Tibial artery (tissue), 4 donors: ENCODE measurements at regions not wholly inside any gene's neighbourhood (a gene's known extent, or its start where the extent isn't known, plus 50 kb on each side); places are given as distances from the start of the nearest gene placed in this dataset.

Experiments
- DNase-seq, 2 donors: peaks; one replicate each; pipeline ENCODE4 v3.0.0-alpha.2; 2019
- H3K27ac ChIP-seq, 2 donors: fragments of 200-600 bp; sonication (generic) in 1 of 2; 1 replicate in 1 of 2; 2 replicates in 1 of 2; pipeline ENCODE4 v1.5.1; 2018 to 2019; ENCODE audit warnings: mild to moderate bottlenecking in 1 of 2
- H3K27me3 ChIP-seq, 2 donors: fragments of 200-600 bp; sonication (generic) in 1 of 2; one replicate each; pipeline versions ENCODE4 v1.5.1 to v1.6.0; 2016 to 2019
- H3K36me3 ChIP-seq, 3 donors: fragments of 200-600 bp; sonication (generic) in 2 of 3; one replicate each; pipeline ENCODE4 v1.5.1; 2016 to 2019; ENCODE audit warnings: mild to moderate bottlenecking in 2 of 3
- H3K4me1 ChIP-seq, 4 donors: fragments of 200-600 bp; sonication (generic) in 2 of 4; 1 replicate in 3 of 4; 2 replicates in 1 of 4; pipeline ENCODE4 v1.5.1; 2016 to 2019
- H3K4me3 ChIP-seq, 2 donors: fragments of 200-600 bp; sonication (generic) in 1 of 2; 1 replicate in 1 of 2; 2 replicates in 1 of 2; pipeline ENCODE4 v1.5.1; 2018 to 2019; ENCODE audit warnings: mild to moderate bottlenecking in 2 of 2
- H3K9me3 ChIP-seq, 3 donors: fragments of 200-600 bp; sonication (generic) in 1 of 3; one replicate each; pipeline ENCODE4 v1.5.1; 2016 to 2019
- intact Hi-C: fragments of 100-400 bp; cut with DNase I; formaldehyde crosslinking; loops from one replicate; pipeline ENCODE4 v1.15.0; 2023; ENCODE audit warnings: low total_unique reads
- TF ChIP-seq, protein P1 (sequence below), 2 experiments: fragments of 200-600 bp in 1 of 2; fragments of 450-650 bp in 1 of 2; IDR thresholded peaks; one replicate each; pipeline ENCODE4 v1.5.1; 2017 to 2019; ENCODE audit warnings: antibody characterized with exemption in 2 of 2, mild to moderate bottlenecking in 1 of 2, moderate library complexity in 1 of 2

DNA sequence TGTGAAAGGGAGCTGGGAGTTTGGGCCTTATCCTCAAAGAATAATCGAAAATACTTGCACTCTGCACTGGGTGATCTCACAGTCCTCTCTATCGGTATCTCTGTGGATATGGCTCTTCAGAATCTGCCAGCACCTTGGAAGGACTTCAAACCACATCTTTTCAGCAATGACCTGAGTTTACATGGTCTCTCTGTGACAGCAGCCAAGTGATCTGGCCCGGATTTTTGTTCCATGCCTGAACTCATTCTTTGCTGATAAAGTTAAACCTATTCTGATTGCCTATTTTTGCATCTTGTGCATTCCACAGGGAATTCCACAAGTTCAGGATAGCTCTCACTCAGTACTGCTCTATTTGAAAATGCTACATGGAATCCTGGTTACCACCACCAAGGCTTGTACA, 98.9 kb downstream of the HDGFL1 start:
- peaks cover 0 to 32% (median 14%) of the 10 kb centered on the region in 4 donors for H3K4me1 ChIP-seq
- no peaks in the 10 kb centered on the region for H3K36me3 ChIP-seq
- H3K27ac ChIP-seq: no peak overlapping the region
- DNase-seq: no peak
- H3K27me3 ChIP-seq: no peaks in the 10 kb centered on the region
- no peak overlapping the region for H3K4me3 ChIP-seq
- H3K9me3 ChIP-seq: no peaks in the 10 kb centered on the region
- TF ChIP-seq, protein P1, sequence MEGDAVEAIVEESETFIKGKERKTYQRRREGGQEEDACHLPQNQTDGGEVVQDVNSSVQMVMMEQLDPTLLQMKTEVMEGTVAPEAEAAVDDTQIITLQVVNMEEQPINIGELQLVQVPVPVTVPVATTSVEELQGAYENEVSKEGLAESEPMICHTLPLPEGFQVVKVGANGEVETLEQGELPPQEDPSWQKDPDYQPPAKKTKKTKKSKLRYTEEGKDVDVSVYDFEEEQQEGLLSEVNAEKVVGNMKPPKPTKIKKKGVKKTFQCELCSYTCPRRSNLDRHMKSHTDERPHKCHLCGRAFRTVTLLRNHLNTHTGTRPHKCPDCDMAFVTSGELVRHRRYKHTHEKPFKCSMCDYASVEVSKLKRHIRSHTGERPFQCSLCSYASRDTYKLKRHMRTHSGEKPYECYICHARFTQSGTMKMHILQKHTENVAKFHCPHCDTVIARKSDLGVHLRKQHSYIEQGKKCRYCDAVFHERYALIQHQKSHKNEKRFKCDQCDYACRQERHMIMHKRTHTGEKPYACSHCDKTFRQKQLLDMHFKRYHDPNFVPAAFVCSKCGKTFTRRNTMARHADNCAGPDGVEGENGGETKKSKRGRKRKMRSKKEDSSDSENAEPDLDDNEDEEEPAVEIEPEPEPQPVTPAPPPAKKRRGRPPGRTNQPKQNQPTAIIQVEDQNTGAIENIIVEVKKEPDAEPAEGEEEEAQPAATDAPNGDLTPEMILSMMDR (IDR thresholded peaks at IDR 0.05): no peak
- intact Hi-C loops: no loop called here

DNA sequence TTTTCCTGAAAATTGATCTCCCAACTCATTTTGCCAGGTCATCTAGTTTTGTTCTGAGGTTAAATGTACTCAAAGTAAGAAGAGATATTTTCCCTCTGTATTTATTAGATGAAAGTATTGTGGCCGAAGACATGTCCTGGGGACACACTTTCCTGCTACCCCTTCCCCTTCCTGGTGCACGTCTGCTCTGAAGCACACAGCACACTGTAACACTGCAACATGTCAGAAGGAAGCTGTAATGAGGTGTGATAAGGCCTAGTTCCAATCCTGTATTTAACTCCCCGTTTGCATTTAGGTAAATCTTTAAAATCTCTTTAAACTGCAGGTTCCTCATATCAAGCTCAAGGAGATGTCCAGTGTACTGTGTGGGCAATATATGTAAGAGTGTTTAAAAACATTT, 99.4 kb downstream of the HDGFL1 start:
- intact Hi-C loops: no loop called here
- Histone ChIP-seq H3K27me3 (no peaks in the 10 kb centered on the region), H3K4me1 (peaks cover 0 to 32% (median 14%) of the 10 kb centered on the region in 4 donors), H3K9me3 (no peaks in the 10 kb centered on the region), H3K4me3 (no peak overlapping the region), H3K36me3 (no peaks in the 10 kb centered on the region), H3K27ac (no peak overlapping the region)
- TF ChIP-seq, protein P1 (IDR thresholded peaks at IDR 0.05): no peak
- DNase-seq: no peak

DNA sequence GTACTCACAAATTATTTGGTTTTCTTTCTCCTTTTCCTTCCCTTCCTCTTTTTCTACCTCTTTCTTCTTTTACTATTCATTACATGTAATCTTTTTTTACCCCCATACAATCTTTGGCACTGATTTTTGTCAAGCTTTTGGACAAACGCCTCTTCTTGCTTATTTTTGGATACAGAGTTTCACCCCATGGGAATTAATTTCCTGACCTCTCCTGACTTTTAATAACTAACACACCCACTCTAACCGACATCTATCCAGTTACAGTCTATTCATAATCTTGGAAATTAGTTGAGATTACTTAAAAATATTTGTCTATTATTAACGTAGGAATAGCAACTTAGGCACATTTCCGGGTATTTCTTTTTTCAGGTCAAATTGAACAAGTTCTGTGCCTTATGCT, 101.2 kb downstream of the HDGFL1 start:
- no peak for DNase-seq
- Histone ChIP-seq H3K27me3 (no peaks in the 10 kb centered on the region), H3K27ac (no peak overlapping the region), H3K4me3 (no peak overlapping the region), H3K36me3 (no peaks in the 10 kb centered on the region), H3K4me1 (peaks cover 0 to 32% (median 14%) of the 10 kb centered on the region in 4 donors), H3K9me3 (no peaks in the 10 kb centered on the region)
- intact Hi-C loops: no loop called here
- TF ChIP-seq, protein P1 (IDR thresholded peaks at IDR 0.05): no peak

DNA sequence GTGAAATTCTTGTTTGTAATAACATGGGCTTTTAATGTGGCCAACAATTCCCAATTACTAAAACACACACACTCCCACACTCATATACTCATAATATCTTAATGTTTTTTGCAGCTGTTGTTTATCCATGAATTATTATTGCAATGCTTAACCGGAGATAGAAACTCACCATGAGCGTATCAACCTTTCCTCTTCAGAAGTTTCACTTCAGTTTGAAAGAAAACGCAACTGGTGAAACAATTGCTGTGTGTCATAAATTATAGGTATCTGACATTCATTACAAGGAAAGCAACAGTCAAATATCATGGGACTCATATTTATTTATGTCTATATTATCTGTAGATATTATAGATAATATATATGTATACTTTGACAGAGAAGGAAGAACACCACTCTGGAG, 104.1 kb downstream of the HDGFL1 start:
- peaks cover 0 to 17% (median 7%) of the 10 kb centered on the region in 4 donors for H3K4me1 ChIP-seq
- H3K9me3 ChIP-seq: no peaks in the 10 kb centered on the region
- H3K36me3 ChIP-seq: no peaks in the 10 kb centered on the region
- intact Hi-C loops: no loop called here
- DNase-seq: no peak
- H3K4me3 ChIP-seq: no peak overlapping the region
- no peak overlapping the region for H3K27ac ChIP-seq
- H3K27me3 ChIP-seq: no peaks in the 10 kb centered on the region
- TF ChIP-seq, protein P1 (IDR thresholded peaks at IDR 0.05): no peak

GRCh38 chr6:22680950-22681349, 111.6 kb downstream of the HDGFL1 start:
- Histone ChIP-seq H3K4me1 (no peaks in the 10 kb centered on the region), H3K27ac (no peak overlapping the region), H3K27me3 (no peaks in the 10 kb centered on the region), H3K36me3 (no peaks in the 10 kb centered on the region), H3K9me3 (no peaks in the 10 kb centered on the region), H3K4me3 (no peak overlapping the region)
- intact Hi-C loops: no loop called here
- DNase-seq: no peak
- TF ChIP-seq, protein P1 (IDR thresholded peaks at IDR 0.05): no peak

DNA sequence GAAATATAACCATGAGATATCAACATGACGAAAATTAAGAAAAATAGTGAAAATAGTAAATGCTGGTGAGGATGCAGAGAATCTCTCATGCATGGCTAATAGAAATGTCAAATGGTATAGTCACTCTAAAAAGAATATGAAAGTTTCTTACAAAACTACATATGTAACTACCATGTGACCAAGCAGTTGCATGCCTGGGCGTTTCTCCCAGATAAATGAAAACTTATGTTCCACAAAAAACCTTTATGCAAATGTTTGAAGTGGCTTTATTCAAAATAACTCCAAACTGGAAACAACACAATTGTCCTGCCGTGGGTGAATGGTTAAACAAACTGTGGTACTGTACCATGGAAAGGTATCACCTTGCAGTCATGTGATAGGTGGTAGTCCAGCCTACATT, 112.4 kb downstream of the HDGFL1 start:
- H3K9me3 ChIP-seq: no peaks in the 10 kb centered on the region
- DNase-seq: no peak
- H3K27me3 ChIP-seq: no peaks in the 10 kb centered on the region
- H3K4me1 ChIP-seq: no peaks in the 10 kb centered on the region
- H3K27ac ChIP-seq: no peak overlapping the region
- TF ChIP-seq, protein P1 (IDR thresholded peaks at IDR 0.05): no peak
- no peaks in the 10 kb centered on the region for H3K36me3 ChIP-seq
- no peak overlapping the region for H3K4me3 ChIP-seq
- intact Hi-C loops: no loop called here
